Ishikawa (cell line): ENCODE measurements at regions not wholly inside any gene's neighbourhood (a gene's known extent, or its start where the extent isn't known, plus 50 kb on each side); places are given as distances from the start of the nearest gene placed in this dataset.

ENCODE experiments used
- CEBPB ChIP-seq: IDR thresholded peaks from 2 replicates; pipeline ENCODE4 v1.6.1; 2012
- CREB1 ChIP-seq: IDR thresholded peaks from 2 replicates; pipeline ENCODE4 v1.6.1; 2012; ENCODE audit warnings: low read depth
- EGR1 ChIP-seq: IDR thresholded peaks from 2 replicates; pipeline ENCODE4 v1.6.1; 2012
- EP300 ChIP-seq: IDR thresholded peaks from 2 replicates; pipeline ENCODE4 v1.6.1; 2012; ENCODE audit warnings: borderline replicate concordance
- FOXM1 ChIP-seq: IDR thresholded peaks from 2 replicates; pipeline ENCODE4 v1.6.1; 2012; ENCODE audit warnings: low read depth, borderline replicate concordance
- MAX ChIP-seq: IDR thresholded peaks from 2 replicates; pipeline ENCODE4 v1.6.1; 2012
- NFIC ChIP-seq: IDR thresholded peaks from 2 replicates; pipeline ENCODE4 v1.6.1; 2012
- RAD21 ChIP-seq: IDR thresholded peaks from 2 replicates; pipeline ENCODE4 v1.6.1; 2012; ENCODE audit warnings: low read depth
- REST ChIP-seq: IDR thresholded peaks from 2 replicates; pipeline ENCODE4 v1.6.1; 2012; ENCODE audit warnings: low read depth, mild to moderate bottlenecking
- TAF1 ChIP-seq: IDR thresholded peaks from 2 replicates; pipeline ENCODE4 v1.6.1; 2012; ENCODE audit warnings: low read depth, mild to moderate bottlenecking
- TCF12 ChIP-seq: IDR thresholded peaks from 2 replicates; pipeline ENCODE4 v1.6.1; 2012; ENCODE audit warnings: low read depth
- TEAD4 ChIP-seq: IDR thresholded peaks from 2 replicates; pipeline ENCODE4 v1.6.1; 2012
- USF1 ChIP-seq: IDR thresholded peaks from 2 replicates; pipeline ENCODE4 v1.6.1; 2012
- YY1 ChIP-seq: IDR thresholded peaks from 2 replicates; pipeline ENCODE4 v1.6.1; 2012; ENCODE audit warnings: low read depth
- ZBTB7A ChIP-seq: IDR thresholded peaks from 2 replicates; pipeline ENCODE4 v1.6.1; 2012; ENCODE audit warnings: low read depth

- no peak for TF ChIP-seq USF1
- no peak for TF ChIP-seq FOXM1
- TF ChIP-seq EP300: no peak
Measured at GRCh38 chr12:91574391-91574790, 391.8 kb upstream of the DCN start.

GRCh38 chr12:91572869-91573268, 390.3 kb upstream of the DCN start:
- TF ChIP-seq FOXM1 (no peak), CEBPB (no peak), YY1 (no peak), TEAD4 (no peak), TAF1 (no peak), REST (no peak), ZBTB7A (no peak)

DNA sequence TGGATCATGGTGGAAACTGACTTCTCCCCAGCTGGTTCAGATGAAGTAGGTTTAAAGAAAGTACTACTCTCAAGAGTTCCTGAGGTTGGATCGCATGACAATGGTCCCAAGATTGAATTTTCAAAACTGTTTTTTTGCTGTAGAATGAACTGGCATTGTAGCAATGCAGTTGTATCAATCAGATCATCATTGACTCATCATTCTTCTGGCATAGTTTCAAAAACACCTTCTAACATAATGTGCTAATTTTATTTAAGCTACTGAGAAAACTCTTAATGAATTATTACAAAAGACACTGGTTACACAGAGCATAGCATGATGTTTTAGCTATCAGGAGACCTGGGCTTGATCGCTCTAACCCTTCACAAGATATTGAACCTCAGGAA, 384.5 kb upstream of the DCN start:
- TF ChIP-seq TAF1 (no peak), EP300 (no peak), USF1 (no peak), REST (no peak), CEBPB (no peak), MAX (no peak), CREB1 (no peak), FOXM1 (no peak), TEAD4 (no peak), ZBTB7A (no peak)

DNA sequence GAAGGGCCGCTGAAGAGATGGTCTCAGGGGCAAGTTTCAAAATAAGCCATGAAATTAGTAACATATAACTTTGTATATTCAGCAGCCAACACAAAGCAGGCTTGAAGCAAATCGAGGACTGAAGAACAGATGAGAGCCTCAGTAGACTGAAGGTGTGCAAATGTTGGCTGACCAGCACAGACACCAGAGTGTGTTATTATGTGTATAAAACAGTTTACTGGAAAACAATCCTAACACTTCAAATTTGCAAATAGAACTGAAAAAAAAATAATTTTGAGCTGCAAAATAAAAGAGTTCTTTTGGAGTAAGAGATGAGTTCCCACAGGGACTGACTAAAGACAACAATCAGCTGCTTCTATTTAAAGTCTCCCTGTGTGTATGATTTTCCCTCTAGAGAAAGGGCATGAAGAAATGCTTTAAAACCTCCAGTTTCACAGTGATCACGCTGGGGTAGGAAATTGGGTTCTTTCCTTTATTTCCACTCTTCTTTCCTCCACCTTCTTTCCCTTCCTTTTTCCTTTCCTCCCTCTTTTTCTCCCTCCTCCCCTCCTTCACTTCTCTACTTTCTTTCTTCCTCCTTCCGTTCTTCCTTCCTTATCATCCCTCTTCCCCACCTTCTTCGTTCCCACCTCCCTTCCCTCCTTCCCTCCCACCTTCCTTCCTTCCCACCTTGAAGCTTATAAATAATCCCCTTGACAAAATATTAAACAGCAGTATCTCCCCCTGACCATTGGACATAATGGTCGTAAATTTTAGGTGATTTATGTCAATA, 383.9 kb upstream of the DCN start:
- TF ChIP-seq MAX: no peak

GRCh38 chr12:91565846-91566245, 383.2 kb upstream of the DCN start:
- TF ChIP-seq TAF1: no peak
- no peak for TF ChIP-seq YY1
- no peak for TF ChIP-seq RAD21
- no peak for TF ChIP-seq ZBTB7A
- TF ChIP-seq CREB1: no peak
- TF ChIP-seq EGR1: no peak
- TF ChIP-seq REST: no peak
- no peak for TF ChIP-seq NFIC
- TF ChIP-seq FOXM1: no peak
- TF ChIP-seq MAX: no peak
- no peak for TF ChIP-seq TEAD4
- no peak for TF ChIP-seq CEBPB
- no peak for TF ChIP-seq EP300
- no peak for TF ChIP-seq TCF12
- no peak for TF ChIP-seq USF1
